Right renal pelvis (tissue), 4 donors: ENCODE measurements at regions not wholly inside any gene's neighbourhood (a gene's known extent, or its start where the extent isn't known, plus 50 kb on each side); places are given as distances from the start of the nearest gene placed in this dataset.

Source experiments
- DNase-seq, 4 donors: peaks; one replicate each; pipeline ENCODE4 v3.0.0-alpha.2; 2013; ENCODE audit warnings: low read depth in 4 of 4, low spot score in 3 of 4, missing footprints in 1 of 4

GRCh38 chr1:68332041-68332440 lies 99.7 kb upstream of the WLS start:
- DNase-seq: no peak

GRCh38 chr1:68331117-68331865 lies 99.0 kb upstream of the WLS start:
- no peak for DNase-seq

- DNase-seq: no peak
Measured at GRCh38 chr1:68330391-68330790, 98.1 kb upstream of the WLS start.

- DNase-seq: no peak
Measured at GRCh38 chr1:68329096-68329835, 96.9 kb upstream of the WLS start.

GRCh38 chr1:68328490-68328889 lies 96.2 kb upstream of the WLS start:
- DNase-seq: no peak

- DNase-seq: no peak
Measured at GRCh38 chr1:68327414-68327813, 95.1 kb upstream of the WLS start.

GRCh38 chr1:68326481-68326880 lies 94.2 kb upstream of the WLS start:
- no peak for DNase-seq

GRCh38 chr1:68324316-68324715 lies 92.0 kb upstream of the WLS start:
- DNase-seq: no peak

- DNase-seq: no peak
Measured at GRCh38 chr1:68322837-68323687, 90.7 kb upstream of the WLS start.

- no peak for DNase-seq
Measured at GRCh38 chr1:68322096-68322495, 89.8 kb upstream of the WLS start.

GRCh38 chr1:68321084-68321685 lies 88.9 kb upstream of the WLS start:
- peak in 3 of 4 donors; percentile 26 to 36 (median 28) for DNase-seq

GRCh38 chr1:68320349-68320748 lies 88.0 kb upstream of the WLS start:
- no peak for DNase-seq

- DNase-seq: no peak
Measured at GRCh38 chr1:68319907-68320306, 87.6 kb upstream of the WLS start.

- no peak for DNase-seq
Measured at GRCh38 chr1:68317543-68317942, 85.2 kb upstream of the WLS start.

- no peak for DNase-seq
Measured at GRCh38 chr1:68314151-68314780, 81.9 kb upstream of the WLS start.

- DNase-seq: no peak
Measured at GRCh38 chr1:68313735-68314134, 81.4 kb upstream of the WLS start.

- no peak for DNase-seq
Measured at GRCh38 chr1:68308034-68308433, 75.7 kb upstream of the WLS start.

GRCh38 chr1:68307378-68307787 lies 75.1 kb upstream of the WLS start:
- DNase-seq: no peak

- DNase-seq: no peak
Measured at GRCh38 chr1:68301471-68302001, 69.2 kb upstream of the WLS start.
